Effector memory CD4-positive, alpha-beta T cell (primary cell): ENCODE measurements at regions not wholly inside any gene's neighbourhood (a gene's known extent, or its start where the extent isn't known, plus 50 kb on each side); places are given as distances from the start of the nearest gene placed in this dataset.
"Not testable (repeated sequence)": the region's sequence is repeated elsewhere in the genome, so short reads cannot be mapped to it uniquely, and the experiment has no call there.

Experiments used
- DNase-seq, 3 donors: peaks; one replicate each; pipeline ENCODE4 v3.0.0-alpha.2; 2020
- H3K27ac ChIP-seq: 2 replicates; pipeline ENCODE4 v1.7.0; 2013; ENCODE audit warnings: mild to moderate bottlenecking, low read length, moderate library complexity; ENCODE audit not compliant: insufficient read depth, poor library complexity, severe bottlenecking
- H3K27me3 ChIP-seq: replicated peaks from 2 replicates; pipeline ENCODE4 v1.7.0; 2013; ENCODE audit warnings: mild to moderate bottlenecking, low read length; ENCODE audit not compliant: insufficient read depth, control insufficient read depth, poor library complexity, severe bottlenecking
- H3K36me3 ChIP-seq: 2 replicates; pipeline ENCODE4 v1.7.0; 2013; ENCODE audit warnings: mild to moderate bottlenecking, low read length, moderate library complexity; ENCODE audit not compliant: control insufficient read depth, insufficient read depth
- H3K4me1 ChIP-seq: 2 replicates; pipeline ENCODE4 v1.7.0; 2013; ENCODE audit warnings: low read length, mild to moderate bottlenecking; ENCODE audit not compliant: control insufficient read depth, insufficient read depth, poor library complexity, severe bottlenecking
- H3K4me3 ChIP-seq: 2 replicates; pipeline ENCODE4 v1.7.0; 2013; ENCODE audit warnings: low read length, low read depth, mild to moderate bottlenecking; ENCODE audit not compliant: insufficient read depth, poor library complexity, severe bottlenecking
- H3K9me3 ChIP-seq: 2 replicates; pipeline ENCODE4 v1.7.0; 2013; ENCODE audit warnings: mild to moderate bottlenecking, low read length, moderate library complexity; ENCODE audit not compliant: control insufficient read depth

- not testable (repeated sequence) for H3K9me3 ChIP-seq, H3K27me3 ChIP-seq, H3K4me1 ChIP-seq, H3K36me3 ChIP-seq, H3K4me3 ChIP-seq, DNase-seq, H3K27ac ChIP-seq
These were observed 107.4 kb downstream of the CRLF2 start for GRCh38 chrX:1105031-1105430.

- DNase-seq, result no peak
- Histone ChIP-seq H3K9me3 (no peaks in the 10 kb centered on the region), H3K4me3 (no peak overlapping the region), H3K36me3 (no peaks in the 10 kb centered on the region), H3K27me3 (no peaks in the 10 kb centered on the region), H3K27ac (no peak overlapping the region), H3K4me1 (no peaks in the 10 kb centered on the region)
These were observed 109.1 kb downstream of the CRLF2 start for GRCh38 chrX:1103360-1103759.

- H3K36me3 ChIP-seq, result no peaks in the 10 kb centered on the region
- H3K27me3 ChIP-seq, result no peaks in the 10 kb centered on the region
- no peak overlapping the region for H3K4me3 ChIP-seq
- H3K9me3 ChIP-seq, result no peaks in the 10 kb centered on the region
- H3K4me1 ChIP-seq, result no peaks in the 10 kb centered on the region
- DNase-seq, result no peak
- no peak overlapping the region for H3K27ac ChIP-seq
These were observed 109.7 kb downstream of the CRLF2 start for GRCh38 chrX:1102786-1103185.

DNA sequence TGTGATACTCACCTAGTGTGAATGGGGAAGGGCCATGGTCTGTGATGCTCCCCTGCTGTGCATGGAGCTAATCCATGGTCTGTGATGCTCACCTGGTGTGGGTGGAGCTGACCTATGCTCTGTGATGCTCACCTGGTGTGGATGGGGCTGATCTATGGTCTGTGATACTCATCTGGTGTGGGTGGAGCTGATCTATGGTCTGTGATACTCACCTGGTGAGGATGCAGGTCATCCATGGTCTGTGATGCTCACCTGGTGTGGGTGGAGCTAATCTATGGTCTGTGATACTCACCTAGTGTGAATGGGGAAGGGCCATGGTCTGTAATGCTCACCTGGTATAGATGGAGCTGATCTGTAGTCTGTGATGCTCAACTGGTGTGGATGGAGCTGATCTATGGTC, 110.2 kb downstream of the CRLF2 start:
- H3K4me3 ChIP-seq, H3K27me3 ChIP-seq, H3K36me3 ChIP-seq, H3K9me3 ChIP-seq, H3K4me1 ChIP-seq, H3K27ac ChIP-seq, DNase-seq: not testable (repeated sequence)

GRCh38 chrX:1099146-1099770, 113.2 kb downstream of the CRLF2 start:
- DNase-seq, result no peak
- no peak overlapping the region for H3K4me3 ChIP-seq
- H3K36me3 ChIP-seq, result no peaks in the 10 kb centered on the region
- H3K9me3 ChIP-seq, result no peaks in the 10 kb centered on the region
- H3K27me3 ChIP-seq, result no peaks in the 10 kb centered on the region
- no peak overlapping the region for H3K27ac ChIP-seq
- no peaks in the 10 kb centered on the region for H3K4me1 ChIP-seq

DNA sequence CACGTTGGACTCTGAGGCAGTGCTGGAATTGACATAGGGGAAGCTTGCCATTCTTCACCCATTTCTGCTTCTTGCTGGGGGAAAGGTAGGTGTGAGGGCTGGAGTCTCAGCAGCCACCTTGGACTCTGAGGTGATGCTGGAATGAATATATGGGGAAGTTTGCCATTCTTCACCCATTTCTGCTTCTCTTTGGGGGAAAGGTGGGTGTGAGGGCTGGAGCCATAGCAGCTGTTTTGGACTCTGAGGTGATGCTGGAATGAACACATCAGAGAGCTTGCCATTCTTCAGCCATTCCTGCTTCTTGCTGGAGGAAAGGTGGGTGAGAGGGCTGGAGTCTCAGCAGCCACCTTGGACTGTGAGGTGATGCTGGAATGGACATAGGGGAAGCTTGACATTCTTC, 115.1 kb downstream of the CRLF2 start:
- Histone ChIP-seq H3K36me3 (no peaks in the 10 kb centered on the region), H3K4me3 (no peak overlapping the region), H3K9me3 (no peaks in the 10 kb centered on the region), H3K4me1 (no peaks in the 10 kb centered on the region), H3K27me3 (no peaks in the 10 kb centered on the region), H3K27ac (no peak overlapping the region)
- no peak for DNase-seq

GRCh38 chrX:1094566-1095333, 117.7 kb downstream of the CRLF2 start:
- Histone ChIP-seq H3K9me3 (no peaks in the 10 kb centered on the region), H3K27me3 (no peaks in the 10 kb centered on the region)

DNA sequence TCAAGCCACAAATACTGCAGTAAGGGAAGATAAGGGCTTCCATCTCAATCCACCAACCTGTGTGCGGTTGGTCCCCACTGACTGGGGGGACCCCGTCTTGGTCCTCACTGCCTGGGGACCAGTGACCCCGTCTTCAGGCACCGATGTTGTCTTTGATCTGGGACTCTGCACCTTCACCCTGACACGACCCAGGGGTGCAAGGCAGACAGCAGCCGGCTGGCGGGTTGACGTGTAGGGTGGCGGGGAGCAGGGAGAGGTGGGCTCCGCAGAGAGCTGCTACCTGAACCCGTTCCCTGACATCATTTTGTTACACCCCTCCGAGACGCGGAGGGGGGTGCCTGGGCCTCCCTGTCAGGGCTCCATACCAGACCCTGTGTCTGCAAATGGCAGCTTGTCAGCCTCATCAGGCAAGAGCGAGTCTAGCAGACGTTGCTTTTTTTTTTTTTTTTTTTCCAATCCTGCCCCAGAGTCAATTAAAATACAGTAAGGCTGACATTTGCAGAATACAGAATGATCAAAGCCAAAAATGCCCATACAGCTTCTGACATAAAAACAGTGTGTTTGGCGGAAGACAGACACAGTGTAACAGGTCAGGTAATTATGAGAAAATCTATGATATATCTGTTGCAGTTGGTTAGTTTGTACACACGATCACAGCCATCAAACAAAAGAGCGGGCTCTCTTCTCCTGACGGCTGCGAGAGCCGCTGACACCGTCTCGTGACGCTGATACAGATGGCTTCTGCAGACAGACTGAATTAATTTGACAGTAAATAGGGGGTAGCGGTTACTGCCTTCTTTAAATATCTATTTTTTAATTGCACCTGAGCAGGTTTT, 118.6 kb downstream of the CRLF2 start:
- Histone ChIP-seq H3K27me3 (no peaks in the 10 kb centered on the region), H3K4me1 (no peaks in the 10 kb centered on the region), H3K9me3 (no peaks in the 10 kb centered on the region), H3K36me3 (no peaks in the 10 kb centered on the region), H3K4me3 (no peak overlapping the region), H3K27ac (no peak overlapping the region)
- DNase-seq, result no peak

More at GRCh38 chrX:1094566-1095333, 117.7 kb downstream of the CRLF2 start:
- Histone ChIP-seq H3K4me1 (no peaks in the 10 kb centered on the region), H3K36me3 (no peaks in the 10 kb centered on the region), H3K4me3 (no peak overlapping the region), H3K27ac (no peak overlapping the region)
- no peak for DNase-seq

- Histone ChIP-seq H3K27ac (no peak overlapping the region), H3K27me3 (no peaks in the 10 kb centered on the region), H3K9me3 (no peaks in the 10 kb centered on the region), H3K4me1 (no peaks in the 10 kb centered on the region), H3K36me3 (no peaks in the 10 kb centered on the region), H3K4me3 (peak overlapping the region; percentile 25)
- no peak for DNase-seq
These were observed 119.3 kb downstream of the CRLF2 start for GRCh38 chrX:1093121-1093520.
